ENCODE measurements at regions not wholly inside any gene's neighbourhood (a gene's known extent, or its start where the extent isn't known, plus 50 kb on each side); places are given as distances from the start of the nearest gene placed in this dataset.

- DNase-seq (ENCODE audit: low spot score) = no peak
- Histone ChIP-seq H3K27me3 (ENCODE audit: control insufficient read depth in 4 of 4, insufficient read depth in 4 of 4, low read length in 3 of 4) (no peaks in the 10 kb centered on the region), H3K9me3 (ENCODE audit: control insufficient read depth in 4 of 4, low read length in 3 of 4) (no peaks in the 10 kb centered on the region), H3K36me3 (ENCODE audit: control insufficient read depth in 4 of 4, insufficient read depth in 3 of 4, low read depth in 1 of 4, low read length in 3 of 4) (no peaks in the 10 kb centered on the region), H3K4me1 (ENCODE audit: control insufficient read depth in 4 of 4, insufficient read depth in 4 of 4, low read length in 3 of 4) (peaks cover 0 to 5% (median 4%) of the 10 kb centered on the region in 4 donors), H3K27ac (ENCODE audit: low read depth in 1 of 2, low read length in 2 of 2) (no peak overlapping the region), H3K9ac (ENCODE audit: low read depth in 1 of 2, low read length in 2 of 2) (no peak overlapping the region), H3K4me3 (ENCODE audit: low read depth in 1 of 3, low read length in 3 of 3) (no peak overlapping the region)
- TF ChIP-seq ZBTB33 (IDR thresholded peaks at IDR 0.05) (no peak), CTCF (IDR thresholded peaks at IDR 0.05; ENCODE audit: low read depth, low read length, missing input control) (no peak), FOXA2 (IDR thresholded peaks at IDR 0.05) (no peak), RXRA (IDR thresholded peaks at IDR 0.05) (no peak), FOXA1 (IDR thresholded peaks at IDR 0.05) (no peak), EGR1 (IDR thresholded peaks at IDR 0.05; ENCODE audit: low read depth in 2 of 2) (no peak), YY1 (IDR thresholded peaks at IDR 0.05) (no peak), RAD21 (IDR thresholded peaks at IDR 0.05) (no peak), HNF4A (conservative IDR thresholded peaks at IDR 0.05) (no peak), HNF4G (IDR thresholded peaks at IDR 0.05) (no peak)
- TF ChIP-seq, protein P1, sequence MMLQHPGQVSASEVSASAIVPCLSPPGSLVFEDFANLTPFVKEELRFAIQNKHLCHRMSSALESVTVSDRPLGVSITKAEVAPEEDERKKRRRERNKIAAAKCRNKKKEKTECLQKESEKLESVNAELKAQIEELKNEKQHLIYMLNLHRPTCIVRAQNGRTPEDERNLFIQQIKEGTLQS (IDR thresholded peaks at IDR 0.05) = no peak
- 93% methylated on average over 2 of the region's 2 CpGs for WGBS
Observed at GRCh38 chr2:85959826-85960225, 71.0 kb upstream of the ST3GAL5 start.

DNA sequence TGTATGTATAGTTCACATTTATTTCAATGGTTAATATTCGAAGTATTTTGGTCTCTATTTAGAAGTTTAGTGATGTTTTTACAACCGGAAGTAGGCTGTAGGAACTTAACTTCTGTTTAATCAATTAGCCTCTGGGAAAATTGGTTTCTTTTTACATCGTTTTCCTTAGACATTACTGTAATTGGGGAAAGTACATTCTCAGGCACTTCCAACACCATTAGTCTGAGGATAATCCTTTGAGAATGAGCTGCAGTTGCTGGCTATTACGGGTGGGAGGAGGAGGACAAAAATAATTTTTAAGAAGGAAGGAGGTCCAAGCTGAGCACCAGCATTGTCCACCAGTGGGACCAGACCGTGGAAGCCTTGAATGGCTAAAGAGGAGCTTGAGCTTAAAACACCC is 70.4 kb upstream of the ST3GAL5 start:
- Histone ChIP-seq H3K27me3 (ENCODE audit: control insufficient read depth in 4 of 4, insufficient read depth in 4 of 4, low read length in 3 of 4) (no peaks in the 10 kb centered on the region), H3K4me3 (ENCODE audit: low read depth in 1 of 3, low read length in 3 of 3) (no peak overlapping the region), H3K9me3 (ENCODE audit: control insufficient read depth in 4 of 4, low read length in 3 of 4) (no peaks in the 10 kb centered on the region), H3K4me1 (ENCODE audit: control insufficient read depth in 4 of 4, insufficient read depth in 4 of 4, low read length in 3 of 4) (peaks cover 4 to 12% (median 9%) of the 10 kb centered on the region in 4 donors), H3K9ac (ENCODE audit: low read depth in 1 of 2, low read length in 2 of 2) (no peak overlapping the region), H3K36me3 (ENCODE audit: control insufficient read depth in 4 of 4, insufficient read depth in 3 of 4, low read depth in 1 of 4, low read length in 3 of 4) (no peaks in the 10 kb centered on the region), H3K27ac (ENCODE audit: low read depth in 1 of 2, low read length in 2 of 2) (no peak overlapping the region)
- peak; percentile 2 for DNase-seq (ENCODE audit: low spot score)
- no peak for TF ChIP-seq SP1 (IDR thresholded peaks at IDR 0.05)
- TF ChIP-seq, protein P1 (IDR thresholded peaks at IDR 0.05) = no peak
- TF ChIP-seq NR2F2 (IDR thresholded peaks at IDR 0.05) = no peak
- TF ChIP-seq FOXA2 (IDR thresholded peaks at IDR 0.05) = no peak
- no peak for TF ChIP-seq GABPA (IDR thresholded peaks at IDR 0.05 in 1 of 2, conservative IDR thresholded peaks at IDR 0.05 in 1 of 2)
- TF ChIP-seq, protein P2, sequence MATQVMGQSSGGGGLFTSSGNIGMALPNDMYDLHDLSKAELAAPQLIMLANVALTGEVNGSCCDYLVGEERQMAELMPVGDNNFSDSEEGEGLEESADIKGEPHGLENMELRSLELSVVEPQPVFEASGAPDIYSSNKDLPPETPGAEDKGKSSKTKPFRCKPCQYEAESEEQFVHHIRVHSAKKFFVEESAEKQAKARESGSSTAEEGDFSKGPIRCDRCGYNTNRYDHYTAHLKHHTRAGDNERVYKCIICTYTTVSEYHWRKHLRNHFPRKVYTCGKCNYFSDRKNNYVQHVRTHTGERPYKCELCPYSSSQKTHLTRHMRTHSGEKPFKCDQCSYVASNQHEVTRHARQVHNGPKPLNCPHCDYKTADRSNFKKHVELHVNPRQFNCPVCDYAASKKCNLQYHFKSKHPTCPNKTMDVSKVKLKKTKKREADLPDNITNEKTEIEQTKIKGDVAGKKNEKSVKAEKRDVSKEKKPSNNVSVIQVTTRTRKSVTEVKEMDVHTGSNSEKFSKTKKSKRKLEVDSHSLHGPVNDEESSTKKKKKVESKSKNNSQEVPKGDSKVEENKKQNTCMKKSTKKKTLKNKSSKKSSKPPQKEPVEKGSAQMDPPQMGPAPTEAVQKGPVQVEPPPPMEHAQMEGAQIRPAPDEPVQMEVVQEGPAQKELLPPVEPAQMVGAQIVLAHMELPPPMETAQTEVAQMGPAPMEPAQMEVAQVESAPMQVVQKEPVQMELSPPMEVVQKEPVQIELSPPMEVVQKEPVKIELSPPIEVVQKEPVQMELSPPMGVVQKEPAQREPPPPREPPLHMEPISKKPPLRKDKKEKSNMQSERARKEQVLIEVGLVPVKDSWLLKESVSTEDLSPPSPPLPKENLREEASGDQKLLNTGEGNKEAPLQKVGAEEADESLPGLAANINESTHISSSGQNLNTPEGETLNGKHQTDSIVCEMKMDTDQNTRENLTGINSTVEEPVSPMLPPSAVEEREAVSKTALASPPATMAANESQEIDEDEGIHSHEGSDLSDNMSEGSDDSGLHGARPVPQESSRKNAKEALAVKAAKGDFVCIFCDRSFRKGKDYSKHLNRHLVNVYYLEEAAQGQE (IDR thresholded peaks at IDR 0.05) = no peak
- no peak for TF ChIP-seq EGR1 (IDR thresholded peaks at IDR 0.05; ENCODE audit: low read depth in 2 of 2)
- no peak for TF ChIP-seq MAX (IDR thresholded peaks at IDR 0.05)
- no peak for TF ChIP-seq YY1 (IDR thresholded peaks at IDR 0.05)
- no peak for TF ChIP-seq TAF1 (conservative IDR thresholded peaks at IDR 0.05)
- no peak for TF ChIP-seq FOXA1 (IDR thresholded peaks at IDR 0.05)
- TF ChIP-seq ZBTB33 (IDR thresholded peaks at IDR 0.05) = no peak
- no peak for TF ChIP-seq RAD21 (IDR thresholded peaks at IDR 0.05)
- no peak for TF ChIP-seq JUND (IDR thresholded peaks at IDR 0.05)
- no peak for TF ChIP-seq RXRA (IDR thresholded peaks at IDR 0.05)
- no peak for TF ChIP-seq CTCF (IDR thresholded peaks at IDR 0.05; ENCODE audit: low read depth, low read length, missing input control)
- TF ChIP-seq HNF4G (IDR thresholded peaks at IDR 0.05) = no peak
- 81% methylated on average over 5 of the region's 5 CpGs for WGBS

Data from liver (tissue), 8 donors.